NCI-H82 treated with DMSO at 0.1 percent for 48 hours (cell line): ENCODE measurements at regions not wholly inside any gene's neighbourhood (a gene's known extent, or its start where the extent isn't known, plus 50 kb on each side); places are given as distances from the start of the nearest gene placed in this dataset.

Source experiments
- DNase-seq: peaks from one replicate; lab custom pipeline; 2025; ENCODE audit not compliant: unreplicated experiment; lab: John Stamatoyannopoulos, UW

- DNase-seq, result no peak
Observed at GRCh38 chr2:765369-765768, 88.2 kb upstream of the TMEM18 start.

- no peak for DNase-seq
Observed at GRCh38 chr2:763766-764525, 86.7 kb upstream of the TMEM18 start.

GRCh38 chr2:762646-763045 is 85.4 kb upstream of the TMEM18 start:
- no peak for DNase-seq

GRCh38 chr2:761384-761783 is 84.2 kb upstream of the TMEM18 start:
- no peak for DNase-seq

GRCh38 chr2:760001-760400 is 82.8 kb upstream of the TMEM18 start:
- no peak for DNase-seq

- no peak for DNase-seq
Observed at GRCh38 chr2:758073-758820, 81.0 kb upstream of the TMEM18 start.

GRCh38 chr2:753123-753522 is 75.9 kb upstream of the TMEM18 start:
- DNase-seq, result no peak

- DNase-seq, result no peak
Observed at GRCh38 chr2:751474-751873, 74.3 kb upstream of the TMEM18 start.

GRCh38 chr2:750628-751027 is 73.4 kb upstream of the TMEM18 start:
- DNase-seq, result no peak

- DNase-seq, result no peak
Observed at GRCh38 chr2:747762-748351, 70.7 kb upstream of the TMEM18 start.

- DNase-seq, result no peak
Observed at GRCh38 chr2:746697-747096, 69.5 kb upstream of the TMEM18 start.

- no peak for DNase-seq
Observed at GRCh38 chr2:744088-744487, 66.9 kb upstream of the TMEM18 start.

- no peak for DNase-seq
Observed at GRCh38 chr2:742221-742620, 65.0 kb upstream of the TMEM18 start.

GRCh38 chr2:741195-741496 is 63.9 kb upstream of the TMEM18 start:
- no peak for DNase-seq

- DNase-seq, result peak; percentile 79
Observed at GRCh38 chr2:740322-741194, 63.4 kb upstream of the TMEM18 start.

- DNase-seq, result peak; percentile 23
Observed at GRCh38 chr2:739864-740321, 62.7 kb upstream of the TMEM18 start.

- no peak for DNase-seq
Observed at GRCh38 chr2:736939-737338, 59.7 kb upstream of the TMEM18 start.

- DNase-seq, result no peak
Observed at GRCh38 chr2:735670-736218, 58.5 kb upstream of the TMEM18 start.

- DNase-seq, result no peak
Observed at GRCh38 chr2:734496-734895, 57.3 kb upstream of the TMEM18 start.

GRCh38 chr2:733495-733894 is 56.3 kb upstream of the TMEM18 start:
- no peak for DNase-seq

- DNase-seq, result no peak
Observed at GRCh38 chr2:733001-733400, 55.8 kb upstream of the TMEM18 start.
